ENCODE measurements at regions not wholly inside any gene's neighbourhood (a gene's known extent, or its start where the extent isn't known, plus 50 kb on each side); places are given as distances from the start of the nearest gene placed in this dataset.

DNA sequence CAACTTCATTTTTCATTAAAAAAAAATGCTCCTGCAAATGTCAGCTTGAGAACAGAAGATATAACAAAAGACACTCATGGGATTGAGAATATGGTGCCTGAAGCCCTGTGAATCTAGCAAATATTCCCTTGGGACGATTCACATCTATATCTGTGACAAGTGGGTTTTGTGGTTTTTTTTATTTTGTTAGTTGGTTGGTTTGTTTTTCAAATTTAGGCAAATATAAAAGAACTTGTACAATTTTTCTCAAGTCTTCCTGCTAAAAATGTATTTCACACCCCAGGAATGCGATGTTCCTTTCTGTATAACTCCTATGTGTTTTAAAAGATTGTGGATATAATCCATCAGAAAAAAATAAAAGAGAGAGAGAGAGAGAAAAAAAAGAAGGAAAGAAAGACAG, 1061.8 kb upstream of the ARRDC3 start:
- TF ChIP-seq, protein P1, sequence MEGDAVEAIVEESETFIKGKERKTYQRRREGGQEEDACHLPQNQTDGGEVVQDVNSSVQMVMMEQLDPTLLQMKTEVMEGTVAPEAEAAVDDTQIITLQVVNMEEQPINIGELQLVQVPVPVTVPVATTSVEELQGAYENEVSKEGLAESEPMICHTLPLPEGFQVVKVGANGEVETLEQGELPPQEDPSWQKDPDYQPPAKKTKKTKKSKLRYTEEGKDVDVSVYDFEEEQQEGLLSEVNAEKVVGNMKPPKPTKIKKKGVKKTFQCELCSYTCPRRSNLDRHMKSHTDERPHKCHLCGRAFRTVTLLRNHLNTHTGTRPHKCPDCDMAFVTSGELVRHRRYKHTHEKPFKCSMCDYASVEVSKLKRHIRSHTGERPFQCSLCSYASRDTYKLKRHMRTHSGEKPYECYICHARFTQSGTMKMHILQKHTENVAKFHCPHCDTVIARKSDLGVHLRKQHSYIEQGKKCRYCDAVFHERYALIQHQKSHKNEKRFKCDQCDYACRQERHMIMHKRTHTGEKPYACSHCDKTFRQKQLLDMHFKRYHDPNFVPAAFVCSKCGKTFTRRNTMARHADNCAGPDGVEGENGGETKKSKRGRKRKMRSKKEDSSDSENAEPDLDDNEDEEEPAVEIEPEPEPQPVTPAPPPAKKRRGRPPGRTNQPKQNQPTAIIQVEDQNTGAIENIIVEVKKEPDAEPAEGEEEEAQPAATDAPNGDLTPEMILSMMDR (IDR thresholded peaks at IDR 0.05) = no peak
- no peak for TF ChIP-seq POLR2A (IDR thresholded peaks at IDR 0.05)

Data from heart left ventricle (tissue), 13 donors.